ENCODE measurements at regions not wholly inside any gene's neighbourhood (a gene's known extent, or its start where the extent isn't known, plus 50 kb on each side); places are given as distances from the start of the nearest gene placed in this dataset.
"Not testable (repeated sequence)": the region's sequence is repeated elsewhere in the genome, so short reads cannot be mapped to it uniquely, and the experiment has no call there.

GRCh38 chr1:110260194-110260593, 50.1 kb downstream of the KCNC4 start:
- ATAC-seq, result no peak
- DNase-seq (ENCODE audit: missing footprints), result no peak
- intact Hi-C loops (cut with DNase I), result no loop called here

GRCh38 chr1:110262296-110262695, 52.2 kb downstream of the KCNC4 start:
- intact Hi-C loops (cut with DNase I), result loop anchor here (2.0 kb wide), 1 partner anchor 51 kb away; the partner anchor contains the start of gene KCNC4
- no peak for ATAC-seq
- no peak for DNase-seq (ENCODE audit: missing footprints)

GRCh38 chr1:110262846-110263631, 52.9 kb downstream of the KCNC4 start:
- no peak for DNase-seq (ENCODE audit: missing footprints)
- no peak for ATAC-seq
- intact Hi-C loops (cut with DNase I), result loop anchor here (2.0 kb wide), 1 partner anchor 52 kb away; the partner anchor contains the start of gene KCNC4

GRCh38 chr1:110264430-110264829, 54.3 kb downstream of the KCNC4 start:
- intact Hi-C loops (cut with DNase I), result no loop called here
- DNase-seq (ENCODE audit: missing footprints), result no peak
- ATAC-seq, result no peak

- no peak for ATAC-seq
- no peak for DNase-seq (ENCODE audit: missing footprints)
- intact Hi-C loops (cut with DNase I), result no loop called here
Observed at GRCh38 chr1:110265186-110265585, 55.1 kb downstream of the KCNC4 start.

- intact Hi-C loops (cut with DNase I), result no loop called here
- DNase-seq (ENCODE audit: missing footprints) (no peak), ATAC-seq (no peak)
Observed at GRCh38 chr1:110266834-110267233, 56.7 kb downstream of the KCNC4 start.

GRCh38 chr1:110267260-110267659, 57.1 kb downstream of the KCNC4 start:
- intact Hi-C loops (cut with DNase I), result no loop called here
- ATAC-seq, result no peak
- DNase-seq (ENCODE audit: missing footprints), result no peak

- DNase-seq (ENCODE audit: missing footprints) (no peak), ATAC-seq (no peak)
- intact Hi-C loops (cut with DNase I), result no loop called here
Observed at GRCh38 chr1:110272045-110272444, 61.9 kb downstream of the KCNC4 start.

GRCh38 chr1:110273832-110274231, 63.7 kb downstream of the KCNC4 start:
- ATAC-seq; intact Hi-C loops (cut with DNase I): not testable (repeated sequence)

GRCh38 chr1:110280126-110280525, 59.1 kb upstream of the RBM15 start:
- intact Hi-C loops (cut with DNase I), result no loop called here
- ATAC-seq, result no peak
- no peak for DNase-seq (ENCODE audit: missing footprints)

More at GRCh38 chr1:110273832-110274231, 63.7 kb downstream of the KCNC4 start:
- DNase-seq (ENCODE audit: missing footprints), result not testable (repeated sequence)

GRCh38 chr1:110280804-110281203, 58.4 kb upstream of the RBM15 start:
- DNase-seq (ENCODE audit: missing footprints), result no peak
- intact Hi-C loops (cut with DNase I), result no loop called here
- ATAC-seq, result no peak

- DNase-seq (ENCODE audit: missing footprints) (no peak), ATAC-seq (no peak)
- intact Hi-C loops (cut with DNase I), result no loop called here
Observed at GRCh38 chr1:110281363-110282290, 57.5 kb upstream of the RBM15 start.

GRCh38 chr1:110282395-110282794, 56.8 kb upstream of the RBM15 start:
- no peak for ATAC-seq
- DNase-seq (ENCODE audit: missing footprints), result no peak
- intact Hi-C loops (cut with DNase I), result no loop called here

GRCh38 chr1:110283677-110284076, 55.5 kb upstream of the RBM15 start:
- intact Hi-C loops (cut with DNase I), result no loop called here
- DNase-seq (ENCODE audit: missing footprints) (no peak), ATAC-seq (no peak)

- DNase-seq (ENCODE audit: missing footprints) (no peak), ATAC-seq (no peak)
- intact Hi-C loops (cut with DNase I), result no loop called here
Observed at GRCh38 chr1:110285316-110285715, 53.9 kb upstream of the RBM15 start.

GRCh38 chr1:110286564-110286963, 52.6 kb upstream of the RBM15 start:
- intact Hi-C loops (cut with DNase I), result no loop called here
- no peak for ATAC-seq
- no peak for DNase-seq (ENCODE audit: missing footprints)

- DNase-seq (ENCODE audit: missing footprints) (no peak), ATAC-seq (no peak)
- intact Hi-C loops (cut with DNase I), result no loop called here
Observed at GRCh38 chr1:110288111-110288510, 51.1 kb upstream of the RBM15 start.
